ENCODE measurements at regions not wholly inside any gene's neighbourhood (a gene's known extent, or its start where the extent isn't known, plus 50 kb on each side); places are given as distances from the start of the nearest gene placed in this dataset.

- no peak for TF ChIP-seq CBX5 (IDR thresholded peaks at IDR 0.05; ENCODE audit: borderline replicate concordance, low read depth)
- no peak for TF ChIP-seq SREBF1 (IDR thresholded peaks at IDR 0.05; ENCODE audit: borderline replicate concordance, low read depth, low read length)
- no peak for TF ChIP-seq ZFP30 (CRISPR knock-in tag; IDR thresholded peaks at IDR 0.05; ENCODE audit: borderline replicate concordance)
- no peak for TF ChIP-seq ZFP91 (CRISPR knock-in tag; IDR thresholded peaks at IDR 0.05)
- TF ChIP-seq ZNF174 (CRISPR knock-in tag; IDR thresholded peaks at IDR 0.05), result no peak
- TF ChIP-seq ZBTB43 (CRISPR knock-in tag; IDR thresholded peaks at IDR 0.05), result no peak
- TF ChIP-seq HOMEZ (CRISPR knock-in tag; IDR thresholded peaks at IDR 0.05), result no peak
- no peak for TF ChIP-seq GATAD2A (IDR thresholded peaks at IDR 0.05)
- TF ChIP-seq MEF2D (tag; conservative IDR thresholded peaks at IDR 0.05; ENCODE audit: low read depth), result no peak
- no peak for TF ChIP-seq ARID3A (IDR thresholded peaks at IDR 0.05; ENCODE audit: borderline replicate concordance, low read depth, low read length)
- TF ChIP-seq SMC3 (conservative IDR thresholded peaks at IDR 0.05; ENCODE audit: insufficient read depth, low read depth, low read length), result no peak
- no peak for TF ChIP-seq STAT5B (CRISPR knock-in tag; IDR thresholded peaks at IDR 0.05)
- Histone ChIP-seq H3K9me3 (replicated peaks; ENCODE audit: control insufficient read depth, insufficient read depth, low read depth, low read length) (no peaks in the 10 kb centered on the region), H2AFZ (ENCODE audit: low read depth, low read length) (no peak overlapping the region), H3K4me1 (replicated peaks in 1 of 2; ENCODE audit: control insufficient read depth in 2 of 2, insufficient read depth in 2 of 2, low read length in 2 of 2) (no peaks in the 10 kb centered on the region), H3K4me2 (ENCODE audit: insufficient read depth, low read length) (no peak overlapping the region), H3K27me3 (ENCODE audit: control insufficient read depth in 2 of 2, insufficient read depth in 2 of 2, low read length in 2 of 2) (no peaks in the 10 kb centered on the region), H3K36me3 (ENCODE audit: control insufficient read depth, insufficient read depth, low read length) (no peaks in the 10 kb centered on the region), H4K20me1 (replicated peaks; ENCODE audit: control insufficient read depth, insufficient read depth, low read length) (no peaks in the 10 kb centered on the region), H3K27ac (ENCODE audit: extremely low read depth, low read depth, low read length) (no peak overlapping the region), H3K79me2 (ENCODE audit: control insufficient read depth, insufficient read depth, low read length) (no peaks in the 10 kb centered on the region), H3K4me3 (no peak overlapping the region), H3K9me1 (ENCODE audit: control insufficient read depth, insufficient read depth, low read length) (no peaks in the 10 kb centered on the region), H3K9ac (ENCODE audit: insufficient read depth in 1 of 2, low read depth in 2 of 2, low read length in 2 of 2) (no peak overlapping the region)
- DNase-seq (ENCODE audit: extremely low read depth in 1 of 4, low spot score in 3 of 4) (no peak), ATAC-seq (no peak), FAIRE-seq (no peak)
- no TSS peak for BruUV-seq (replicated peaks)
- ChIA-PET CTCF (ENCODE audit: low intra/inter-chr PET ratio) (no interaction called here), POLR2A (no interaction called here)
- in situ Hi-C loops (cut with MboI), result no loop called here
- intact Hi-C loops (cut with micrococcal nuclease), result no loop called here
- WGBS (ENCODE audit: insufficient coverage, low coverage, missing lambda C conversion rate), result 25% methylated on average over 2 of the region's 2 CpGs
Observed at GRCh38 chr11:96748639-96749370, 359.0 kb downstream of the JRKL start.

All from K562 (cell line).